Endothelial cell of umbilical vein (primary cell): ENCODE measurements at regions not wholly inside any gene's neighbourhood (a gene's known extent, or its start where the extent isn't known, plus 50 kb on each side); places are given as distances from the start of the nearest gene placed in this dataset.

Experiments used
- BruUV-seq: library from RNA; stranded (reverse); fragments of 400-500 nt; replicated peaks from 2 replicates; lab custom pipeline; 2021; lab: Mats Ljungman, UMichigan
- CTCF ChIA-PET: fragments of 300-600, 350-600 bp; sonication (Branson Sonifier 250); formaldehyde crosslinking; loops from one replicate; lab custom pipeline; 2021; ENCODE audit warnings: antibody characterized with exemption, inconsistent platforms; lab: Charles Lee
- POLR2A ChIA-PET: fragments of 300-600, 350-600 bp; sonication (Branson Sonifier 250); formaldehyde crosslinking; loops from one replicate; lab custom pipeline; 2021; ENCODE audit warnings: antibody characterized with exemption, inconsistent platforms; lab: Charles Lee
- DNase-seq: peaks from one replicate; pipeline ENCODE4 v3.0.0-alpha.2; 2011; ENCODE audit warnings: low read depth, low spot score
- FAIRE-seq: peaks from 2 replicates; lab custom pipeline; 2011; peaks lifted over from hg19 to GRCh38; lab: Jason Lieb, UNC
- H2AFZ ChIP-seq: 2 replicates; pipeline ENCODE4 v1.6.0; 2012; ENCODE audit warnings: low read depth, low read length, control low read depth, inconsistent platforms
- H3K27ac ChIP-seq: 2 replicates; pipeline ENCODE4 v1.5.1; 2011; ENCODE audit warnings: low read depth, mild to moderate bottlenecking, control low read depth, low read length, moderate library complexity; ENCODE audit not compliant: insufficient read depth
- H3K27me3 ChIP-seq, 2 experiments: 2 replicates each; pipeline versions ENCODE4 v1.6.0 to v1.6.1; 2011; ENCODE audit warnings: low read length in 2 of 2, mixed read lengths in 1 of 2; ENCODE audit not compliant: control insufficient read depth in 2 of 2, insufficient read depth in 2 of 2
- H3K36me3 ChIP-seq, 2 experiments: 2 replicates in 1 of 2; 3 replicates in 1 of 2; pipeline ENCODE4 v1.5.1; 2011; ENCODE audit warnings: low read length in 2 of 2, mild to moderate bottlenecking in 1 of 2, moderate library complexity in 1 of 2; ENCODE audit not compliant: control insufficient read depth in 2 of 2, insufficient read depth in 2 of 2; ENCODE audit errors: extremely low read depth in 1 of 2
- H3K4me1 ChIP-seq: 3 replicates; pipeline ENCODE4 v1.5.1; 2011; ENCODE audit warnings: mild to moderate bottlenecking, low read length; ENCODE audit not compliant: control insufficient read depth, insufficient read depth; ENCODE audit errors: extremely low read depth
- H3K4me2 ChIP-seq: 2 replicates; pipeline ENCODE4 v1.6.1; 2011; ENCODE audit warnings: low read length, control low read depth, mixed read lengths; ENCODE audit not compliant: insufficient read depth
- H3K4me3 ChIP-seq, 3 experiments: fragments of 200-600 bp in 1 of 3; sonication (generic), shearing (Covaris generic) in 1 of 3; replicated peaks in 1 of 3; 2 replicates each; pipeline ENCODE4 v1.5.1; 2011 to 2016; ENCODE audit warnings: control low read depth in 3 of 3, low read length in 3 of 3, mild to moderate bottlenecking in 2 of 3, inconsistent platforms in 1 of 3, low read depth in 1 of 3, moderate library complexity in 1 of 3; ENCODE audit not compliant: insufficient read depth in 1 of 3
- H3K79me2 ChIP-seq: 2 replicates; pipeline ENCODE4 v1.6.0; 2012; ENCODE audit warnings: low read length, inconsistent platforms; ENCODE audit not compliant: control insufficient read depth, insufficient read depth
- H3K9ac ChIP-seq: replicated peaks from 2 replicates; pipeline ENCODE3; 2011; ENCODE audit warnings: low read length, control low read depth; ENCODE audit not compliant: insufficient read depth; ENCODE audit errors: extremely low read depth
- H3K9me1 ChIP-seq: replicated peaks from 3 replicates; pipeline ENCODE4 v1.6.0; 2011; ENCODE audit warnings: mild to moderate bottlenecking, low read length; ENCODE audit not compliant: control insufficient read depth, insufficient read depth; ENCODE audit errors: extremely low read depth
- H3K9me3 ChIP-seq: replicated peaks from 2 replicates; pipeline ENCODE4 v1.5.1; 2012; ENCODE audit warnings: low read length, inconsistent platforms; ENCODE audit not compliant: control insufficient read depth, insufficient read depth
- H4K20me1 ChIP-seq: replicated peaks from 2 replicates; pipeline ENCODE3; 2011; ENCODE audit warnings: mild to moderate bottlenecking, low read length; ENCODE audit not compliant: control insufficient read depth, insufficient read depth; ENCODE audit errors: extremely low read depth
- EZH2 ChIP-seq: IDR thresholded peaks from 2 replicates; pipeline ENCODE4 v1.6.1; 2012; ENCODE audit warnings: borderline replicate concordance, low read depth, mild to moderate bottlenecking, moderate library complexity, low read length, inconsistent platforms; ENCODE audit not compliant: severe bottlenecking
- FOS ChIP-seq: IDR thresholded peaks from 2 replicates; pipeline ENCODE4 v1.6.1; 2011; ENCODE audit warnings: mild to moderate bottlenecking, low read length, moderate library complexity, borderline replicate concordance; ENCODE audit not compliant: insufficient read depth
- GATA2 ChIP-seq: IDR thresholded peaks from 2 replicates; pipeline ENCODE4 v1.7.0; 2011; ENCODE audit warnings: low read depth, mild to moderate bottlenecking, moderate library complexity, mixed read lengths, low read length; ENCODE audit not compliant: insufficient read length, insufficient read depth
- JUN ChIP-seq: IDR thresholded peaks from 2 replicates; pipeline ENCODE4 v1.6.1; 2011; ENCODE audit warnings: borderline replicate concordance, low read depth; ENCODE audit not compliant: insufficient read length, insufficient read depth
- POLR2A ChIP-seq: IDR thresholded peaks from 2 replicates; pipeline ENCODE4 v1.6.1; 2012; ENCODE audit warnings: low read depth, mild to moderate bottlenecking, control low read depth, low read length
- dilution Hi-C: fragments of 300-500 bp; cut with MboI; formaldehyde crosslinking; loops from one replicate; pipeline ENCODE4 v1.15.0; 2019; ENCODE audit warnings: low sequenced_read_pairs; ENCODE audit not compliant: extremely low pct_ligation_motif_present
- intact Hi-C: fragments of 100-400 bp; cut with micrococcal nuclease; formaldehyde crosslinking; loops from one replicate; pipeline ENCODE4 v1.10.0; 2022
- TF ChIP-seq, protein P1 (sequence below), 2 donors: IDR thresholded peaks; 1 replicate in 1 of 2; 2 replicates in 1 of 2; pipeline ENCODE4 v1.5.1; 2011; ENCODE audit warnings: low read length in 2 of 2, mild to moderate bottlenecking in 2 of 2, moderate library complexity in 2 of 2, control low read depth in 1 of 2, inconsistent platforms in 1 of 2, low read depth in 1 of 2; ENCODE audit not compliant: insufficient read depth in 1 of 2; ENCODE audit errors: extremely low read depth in 1 of 2
- TF ChIP-seq, protein P2 (sequence below): IDR thresholded peaks from 2 replicates; pipeline ENCODE4 v1.6.1; 2011; ENCODE audit not compliant: insufficient read depth, insufficient read length

DNA sequence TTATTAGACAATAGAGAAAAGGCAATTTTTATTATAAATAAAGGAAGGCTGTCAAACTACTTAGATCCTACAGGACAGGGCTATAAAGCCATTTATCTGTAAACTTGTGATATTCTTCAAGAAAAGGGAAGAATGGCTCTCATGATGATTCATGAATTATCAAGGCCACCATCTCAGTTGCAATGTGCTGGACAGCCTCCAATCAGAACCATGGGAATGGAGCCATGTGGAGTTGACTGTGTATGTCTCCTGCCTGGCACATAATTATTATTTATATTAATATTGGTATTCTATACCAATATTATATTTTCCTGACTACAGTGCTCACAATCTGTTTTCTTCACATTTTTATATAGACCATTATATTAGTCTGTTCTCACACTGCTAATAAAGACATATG lies 560.5 kb upstream of the MIR17HG start:
- CTCF ChIA-PET = no interaction called here
- H3K4me1 ChIP-seq = no peaks in the 10 kb centered on the region
- H4K20me1 ChIP-seq = no peaks in the 10 kb centered on the region
- H3K9me1 ChIP-seq = no peaks in the 10 kb centered on the region
- no TSS peak for BruUV-seq
- intact Hi-C loops = no loop called here
- dilution Hi-C loops = no loop called here
- POLR2A ChIA-PET = no interaction called here
- no peak overlapping the region for H3K27ac ChIP-seq
- FAIRE-seq (no peak), DNase-seq (no peak)
- no peak overlapping the region for H3K9ac ChIP-seq
- no peaks in the 10 kb centered on the region for H3K9me3 ChIP-seq
- no peaks in the 10 kb centered on the region for H3K79me2 ChIP-seq
- H3K4me2 ChIP-seq = no peak overlapping the region
- no peak for TF ChIP-seq POLR2A
- TF ChIP-seq GATA2 = no peak
- no peak for TF ChIP-seq JUN
- no peaks in the 10 kb centered on the region for H3K27me3 ChIP-seq
- H3K4me3 ChIP-seq = no peak overlapping the region
- H2AFZ ChIP-seq = no peak overlapping the region
- no peaks in the 10 kb centered on the region for H3K36me3 ChIP-seq

DNA sequence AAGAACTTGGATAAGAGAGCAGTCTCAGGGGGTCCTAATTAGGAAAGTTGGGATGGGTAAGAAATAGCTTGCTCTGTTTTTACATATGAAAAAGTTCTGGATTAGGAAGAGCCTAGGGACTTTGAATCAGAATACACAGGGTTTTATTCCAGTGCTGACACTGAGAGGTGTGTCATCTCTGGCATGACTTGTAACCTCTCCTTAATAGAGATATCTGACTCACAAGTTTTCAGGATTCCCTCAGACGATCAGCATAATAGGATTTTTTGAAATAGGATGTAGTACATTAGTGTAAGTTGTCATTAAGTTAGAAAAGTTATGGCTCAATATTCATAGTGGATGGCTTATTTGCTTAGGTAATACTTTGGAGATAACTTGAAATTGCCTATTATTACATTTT lies 555.2 kb upstream of the MIR17HG start:
- ChIA-PET CTCF (no interaction called here), POLR2A (no interaction called here)
- H3K4me1 ChIP-seq = no peaks in the 10 kb centered on the region
- no peak overlapping the region for H3K27ac ChIP-seq
- dilution Hi-C loops = no loop called here
- FAIRE-seq = no peak
- no peaks in the 10 kb centered on the region for H3K9me1 ChIP-seq
- H3K79me2 ChIP-seq = no peaks in the 10 kb centered on the region
- no peaks in the 10 kb centered on the region for H3K9me3 ChIP-seq
- no peak overlapping the region for H3K4me3 ChIP-seq
- no peak overlapping the region for H3K9ac ChIP-seq
- no peaks in the 10 kb centered on the region for H3K36me3 ChIP-seq
- no peak for DNase-seq
- TF ChIP-seq, protein P1, sequence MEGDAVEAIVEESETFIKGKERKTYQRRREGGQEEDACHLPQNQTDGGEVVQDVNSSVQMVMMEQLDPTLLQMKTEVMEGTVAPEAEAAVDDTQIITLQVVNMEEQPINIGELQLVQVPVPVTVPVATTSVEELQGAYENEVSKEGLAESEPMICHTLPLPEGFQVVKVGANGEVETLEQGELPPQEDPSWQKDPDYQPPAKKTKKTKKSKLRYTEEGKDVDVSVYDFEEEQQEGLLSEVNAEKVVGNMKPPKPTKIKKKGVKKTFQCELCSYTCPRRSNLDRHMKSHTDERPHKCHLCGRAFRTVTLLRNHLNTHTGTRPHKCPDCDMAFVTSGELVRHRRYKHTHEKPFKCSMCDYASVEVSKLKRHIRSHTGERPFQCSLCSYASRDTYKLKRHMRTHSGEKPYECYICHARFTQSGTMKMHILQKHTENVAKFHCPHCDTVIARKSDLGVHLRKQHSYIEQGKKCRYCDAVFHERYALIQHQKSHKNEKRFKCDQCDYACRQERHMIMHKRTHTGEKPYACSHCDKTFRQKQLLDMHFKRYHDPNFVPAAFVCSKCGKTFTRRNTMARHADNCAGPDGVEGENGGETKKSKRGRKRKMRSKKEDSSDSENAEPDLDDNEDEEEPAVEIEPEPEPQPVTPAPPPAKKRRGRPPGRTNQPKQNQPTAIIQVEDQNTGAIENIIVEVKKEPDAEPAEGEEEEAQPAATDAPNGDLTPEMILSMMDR (IDR thresholded peaks at IDR 0.05; ENCODE audit: extremely low read depth in 1 of 2, insufficient read depth in 1 of 2, low read depth in 1 of 2, low read length in 2 of 2) = no peak
- no peak for TF ChIP-seq FOS
- no peak for TF ChIP-seq JUN
- no peak for TF ChIP-seq EZH2
- TF ChIP-seq, protein P2, sequence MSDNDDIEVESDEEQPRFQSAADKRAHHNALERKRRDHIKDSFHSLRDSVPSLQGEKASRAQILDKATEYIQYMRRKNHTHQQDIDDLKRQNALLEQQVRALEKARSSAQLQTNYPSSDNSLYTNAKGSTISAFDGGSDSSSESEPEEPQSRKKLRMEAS = no peak
- TF ChIP-seq GATA2 = no peak
- H3K27me3 ChIP-seq = no peaks in the 10 kb centered on the region
- H3K4me2 ChIP-seq = no peak overlapping the region
- no peak overlapping the region for H2AFZ ChIP-seq
- no peaks in the 10 kb centered on the region for H4K20me1 ChIP-seq
- BruUV-seq = no TSS peak
- intact Hi-C loops = no loop called here
